ENCODE measurements at regions not wholly inside any gene's neighbourhood (a gene's known extent, or its start where the extent isn't known, plus 50 kb on each side); places are given as distances from the start of the nearest gene placed in this dataset.
"Not testable (repeated sequence)": the region's sequence is repeated elsewhere in the genome, so short reads cannot be mapped to it uniquely, and the experiment has no call there.

- no peak for DNase-seq (ENCODE audit: low spot score)
Measured at GRCh38 chr11:96447208-96448110, 57.6 kb downstream of the JRKL start.

DNA sequence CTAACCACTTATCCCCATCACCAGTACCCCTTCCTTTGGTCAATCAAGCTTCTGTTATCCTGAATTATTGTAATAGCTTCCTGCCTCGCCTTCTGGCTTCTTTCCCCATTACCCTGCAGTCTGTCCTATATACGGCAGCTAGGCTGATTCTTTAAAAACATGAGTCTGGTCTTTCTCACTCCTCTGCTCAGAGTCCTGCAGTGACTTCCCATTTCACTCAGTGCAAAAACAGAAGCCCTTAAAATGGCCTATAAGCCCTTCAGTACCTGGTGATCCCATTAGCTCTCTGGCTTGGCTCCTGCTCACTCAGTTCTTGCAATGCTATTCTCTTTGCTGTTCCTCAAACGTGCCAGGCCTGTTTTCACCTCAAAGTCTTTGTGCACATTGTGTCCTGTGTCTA, 58.4 kb downstream of the JRKL start:
- no peak for DNase-seq (ENCODE audit: low spot score)

GRCh38 chr11:96456111-96456510, 66.3 kb downstream of the JRKL start:
- no peak for DNase-seq (ENCODE audit: low spot score)

GRCh38 chr11:96459751-96460150, 69.9 kb downstream of the JRKL start:
- DNase-seq (ENCODE audit: low spot score), result peak; percentile 74

GRCh38 chr11:96461871-96462270, 72.1 kb downstream of the JRKL start:
- DNase-seq (ENCODE audit: low spot score), result no peak

DNA sequence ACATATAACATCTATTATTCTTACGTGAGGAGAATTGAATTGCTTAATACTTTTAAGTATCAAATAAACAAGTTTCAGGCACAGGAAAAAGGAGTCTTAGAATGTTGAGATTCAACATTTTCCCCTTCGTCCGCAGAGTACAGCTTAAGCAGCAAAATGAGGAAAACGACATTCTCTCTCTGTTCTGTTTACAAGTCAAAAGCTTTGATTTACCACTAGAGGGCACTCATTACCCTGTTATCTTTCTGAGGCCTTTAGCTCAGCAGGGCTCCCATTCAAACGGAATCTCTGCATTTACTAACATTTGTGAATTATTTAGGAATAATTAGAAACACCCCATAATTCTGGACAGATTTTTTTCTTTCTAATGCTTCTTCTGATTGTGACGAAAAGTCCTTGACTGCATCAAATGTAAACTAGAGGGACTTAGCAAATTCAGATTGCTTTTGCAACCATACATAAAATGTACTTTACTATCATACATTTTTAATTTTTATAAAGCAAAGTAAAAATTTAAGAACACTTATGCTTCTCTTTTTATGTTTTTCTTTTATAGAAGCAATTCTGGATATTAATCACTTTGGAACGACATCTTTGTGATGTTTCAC, 75.0 kb downstream of the JRKL start:
- DNase-seq (ENCODE audit: low spot score), result peak; percentile 87

DNA sequence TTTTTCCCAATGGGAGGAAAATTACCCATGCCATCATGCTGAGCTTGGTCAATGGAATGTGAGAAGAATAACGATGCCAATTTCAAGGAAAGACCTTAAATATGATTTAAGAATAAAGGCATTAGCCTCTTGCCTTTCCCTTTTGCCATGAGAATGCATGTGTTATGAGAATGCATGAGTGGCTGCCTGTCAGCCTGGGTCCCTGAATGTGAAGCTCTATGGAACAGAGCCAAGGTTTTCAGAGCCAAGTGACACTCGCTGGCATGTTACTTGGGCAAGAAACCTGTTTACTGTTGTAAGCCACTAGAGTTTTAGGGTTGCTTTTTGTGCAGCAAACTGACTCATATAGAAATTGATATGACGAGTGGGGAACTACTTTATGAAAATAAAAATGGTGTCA, 75.7 kb downstream of the JRKL start:
- DNase-seq (ENCODE audit: low spot score), result peak; percentile 69

- no peak for DNase-seq (ENCODE audit: low spot score)
Measured at GRCh38 chr11:96466607-96467006, 76.8 kb downstream of the JRKL start.

DNA sequence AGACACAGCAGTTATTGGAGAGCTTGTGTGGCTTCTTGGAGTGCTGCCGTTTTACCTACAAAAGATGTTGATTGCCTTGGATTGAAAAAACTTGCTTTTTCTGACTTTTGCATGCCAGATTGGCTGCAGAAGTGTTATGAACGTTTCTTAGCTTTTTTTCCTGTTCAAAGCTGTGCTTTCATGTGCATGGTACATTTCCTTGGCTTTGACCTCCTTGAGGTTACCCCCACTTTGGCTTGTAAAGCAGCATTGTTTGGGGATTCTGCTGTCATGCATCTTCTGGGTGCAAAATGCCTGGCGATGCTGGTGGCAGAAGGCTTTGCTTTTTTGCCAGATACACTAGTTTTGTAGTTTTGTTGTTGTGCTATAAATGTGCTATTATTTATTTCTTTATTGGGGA, 80.0 kb downstream of the JRKL start:
- DNase-seq (ENCODE audit: low spot score), result no peak

- no peak for DNase-seq (ENCODE audit: low spot score)
Measured at GRCh38 chr11:96470521-96470920, 80.7 kb downstream of the JRKL start.

DNA sequence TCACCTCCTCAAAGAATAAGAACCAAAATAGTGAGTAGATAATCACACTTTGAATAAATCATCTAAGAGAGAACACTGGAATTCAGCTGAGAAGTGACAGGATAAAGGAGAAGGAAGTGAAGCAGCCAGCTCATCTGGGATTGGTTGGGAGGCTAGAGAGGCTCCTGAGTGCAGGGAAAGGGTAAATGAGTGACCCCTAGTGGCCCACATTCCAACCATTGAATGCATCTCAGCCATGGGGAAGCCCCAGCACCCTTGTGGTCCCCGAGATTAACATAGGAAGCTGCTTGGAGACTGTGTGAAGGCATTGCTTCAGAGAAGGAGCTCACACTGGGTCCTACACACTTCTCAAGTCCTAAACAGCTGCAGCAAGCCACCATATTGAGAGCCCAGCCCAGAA, 82.3 kb downstream of the JRKL start:
- DNase-seq (ENCODE audit: low spot score), result no peak

- DNase-seq (ENCODE audit: low spot score), result no peak
Measured at GRCh38 chr11:96474263-96474662, 84.5 kb downstream of the JRKL start.

DNA sequence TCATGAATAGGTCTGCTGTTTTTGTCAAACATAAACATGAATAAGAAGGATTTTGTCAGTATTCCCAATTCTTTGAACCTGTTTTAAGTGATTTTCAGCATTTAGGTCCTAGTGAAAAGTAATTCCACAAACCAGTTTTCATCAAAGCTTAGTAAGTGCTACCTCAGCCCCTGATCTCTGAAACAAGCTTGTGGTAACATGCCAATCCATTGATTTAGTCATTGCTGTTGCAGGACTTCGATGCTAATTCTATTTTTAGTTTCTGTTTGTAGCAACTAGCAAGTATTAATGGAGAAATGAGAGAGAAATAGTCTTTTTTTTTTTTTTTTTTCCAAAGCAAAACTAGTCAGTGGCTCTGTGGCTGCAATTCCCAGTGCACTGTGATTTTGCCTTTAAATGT, 91.4 kb downstream of the JRKL start:
- DNase-seq (ENCODE audit: low spot score), result no peak

DNA sequence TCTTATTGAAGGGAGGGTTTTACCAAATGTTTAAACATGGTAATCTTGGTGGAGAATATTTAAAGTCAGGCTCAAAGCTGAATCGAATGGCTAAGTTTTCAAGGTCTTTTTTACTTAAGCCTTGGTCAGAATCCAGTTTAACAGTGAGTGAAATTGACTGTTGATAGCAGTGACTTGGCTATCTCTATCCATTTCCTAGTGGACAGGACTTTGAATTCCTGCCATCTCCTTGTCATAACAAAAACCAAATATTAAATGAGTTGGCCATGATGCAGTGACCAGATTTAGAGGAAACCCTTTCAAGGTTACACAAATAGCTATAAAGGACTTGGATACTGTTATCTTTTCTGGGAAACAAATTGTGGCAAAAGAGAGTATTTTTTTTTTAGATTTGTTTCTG, 92.0 kb downstream of the JRKL start:
- DNase-seq (ENCODE audit: low spot score), result no peak

DNA sequence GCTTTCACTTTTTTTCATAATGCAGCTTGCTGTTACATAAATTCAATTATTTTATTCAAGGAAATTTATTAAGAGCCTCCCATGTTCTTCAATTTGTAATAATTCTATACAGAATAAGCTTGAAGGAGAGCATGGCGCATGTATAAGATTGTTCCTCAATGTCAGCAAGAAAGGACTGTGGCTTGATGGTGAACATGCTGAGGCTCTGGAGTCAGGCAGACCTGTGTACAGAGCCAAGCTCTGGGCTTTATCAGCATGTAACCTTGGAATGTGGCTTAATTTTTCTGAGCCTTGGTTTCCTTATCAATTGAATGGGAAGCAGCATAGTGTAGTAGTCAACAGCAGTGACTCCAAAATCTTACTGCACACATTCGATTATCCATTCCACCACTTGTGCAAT, 92.4 kb downstream of the JRKL start:
- DNase-seq (ENCODE audit: low spot score), result no peak

DNA sequence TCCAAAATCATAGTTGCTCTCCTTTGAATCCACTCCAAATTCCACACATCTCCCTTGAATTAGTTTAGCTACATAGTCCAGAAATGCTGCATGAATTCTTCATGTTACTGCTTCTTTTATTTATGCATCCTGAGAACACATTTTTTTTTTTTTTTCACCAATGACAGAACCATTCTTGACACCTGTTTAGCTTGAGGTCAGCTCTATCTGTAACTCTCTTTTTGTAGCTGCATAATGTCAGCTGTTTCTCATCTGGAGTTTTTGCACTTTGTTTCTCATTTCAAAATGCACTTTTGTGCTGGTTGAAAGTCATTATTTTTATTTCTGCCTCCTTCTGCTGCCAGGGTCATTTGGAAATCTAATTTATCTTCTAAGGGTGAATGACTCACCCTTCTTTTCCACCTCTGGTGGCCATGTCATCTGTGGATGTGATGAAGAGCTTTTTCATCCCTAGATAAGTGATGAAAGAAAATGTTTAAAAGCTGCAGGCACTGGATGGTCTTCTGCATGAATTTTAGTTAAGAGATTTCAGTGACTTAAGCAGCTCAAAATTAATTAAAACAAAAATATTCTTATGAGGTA, 93.7 kb downstream of the JRKL start:
- DNase-seq (ENCODE audit: low spot score), result no peak

DNA sequence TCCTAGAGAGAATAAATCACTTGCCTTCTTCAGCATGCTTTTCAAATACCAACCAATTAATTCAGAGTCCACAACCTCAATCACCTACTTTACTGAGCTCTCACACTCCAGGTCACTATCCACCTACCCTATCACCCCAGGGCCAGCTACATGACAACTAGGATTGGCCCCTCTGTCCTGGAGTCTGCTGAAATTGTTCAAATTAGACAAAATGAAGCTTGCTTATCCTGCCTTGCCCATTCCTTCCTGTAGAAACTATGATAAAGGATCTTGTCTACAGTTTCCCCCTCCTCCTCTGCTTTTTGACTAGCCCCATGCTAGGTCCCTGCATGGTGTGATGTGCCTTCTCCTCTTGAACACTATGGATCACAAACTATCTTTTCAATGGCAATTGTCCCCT, 94.5 kb downstream of the JRKL start:
- no peak for DNase-seq (ENCODE audit: low spot score)

GRCh38 chr11:96486890-96487611, 97.2 kb downstream of the JRKL start:
- no peak for DNase-seq (ENCODE audit: low spot score)

GRCh38 chr11:96488911-96489310, 99.1 kb downstream of the JRKL start:
- DNase-seq (ENCODE audit: low spot score), result not testable (repeated sequence)

- DNase-seq (ENCODE audit: low spot score), result no peak
Measured at GRCh38 chr11:96500440-96500839, 110.6 kb downstream of the JRKL start.

- DNase-seq (ENCODE audit: low spot score), result no peak
Measured at GRCh38 chr11:96506041-96506440, 116.2 kb downstream of the JRKL start.

DNA sequence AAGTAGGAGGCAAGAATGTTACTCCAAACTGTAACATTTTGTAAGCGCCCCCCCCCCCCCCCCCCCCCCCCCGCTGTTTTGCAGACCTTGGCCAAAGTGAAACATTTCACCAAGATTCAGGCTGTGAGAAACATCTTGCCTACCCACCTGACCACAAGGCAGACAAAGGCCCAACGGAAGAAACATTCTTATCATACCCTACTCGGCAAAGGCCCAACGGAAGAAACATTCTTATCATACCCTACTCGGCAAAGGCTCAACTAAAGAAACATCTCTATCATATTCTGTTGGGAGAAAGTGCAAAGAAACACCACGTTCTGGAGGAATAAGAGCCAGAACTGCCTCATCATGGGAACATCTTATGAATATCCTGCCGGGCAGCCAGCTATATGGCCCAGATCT, 117.1 kb downstream of the JRKL start:
- no peak for DNase-seq (ENCODE audit: low spot score)

- no peak for DNase-seq (ENCODE audit: low spot score)
Measured at GRCh38 chr11:96508861-96509260, 119.0 kb downstream of the JRKL start.
